Trophoblast cell (in vitro differentiated cells and primary cell): ENCODE measurements at regions not wholly inside any gene's neighbourhood (a gene's known extent, or its start where the extent isn't known, plus 50 kb on each side); places are given as distances from the start of the nearest gene placed in this dataset.
"Not testable (repeated sequence)": the region's sequence is repeated elsewhere in the genome, so short reads cannot be mapped to it uniquely, and the experiment has no call there.

ENCODE experiments used
- DNase-seq, 2 donors: peaks; one replicate each; pipeline ENCODE4 v3.0.0-alpha.2; 2016
- H2AFZ ChIP-seq: 2 replicates; pipeline ENCODE4 v1.6.1; 2013; ENCODE audit warnings: low read length, moderate library complexity, mild to moderate bottlenecking; ENCODE audit not compliant: insufficient read depth, poor library complexity
- H2AK5ac ChIP-seq: 2 replicates; pipeline ENCODE4 v1.6.1; 2013; ENCODE audit warnings: mild to moderate bottlenecking, low read length
- H2BK120ac ChIP-seq: 2 replicates; pipeline ENCODE4 v1.6.1; 2013; ENCODE audit warnings: low read length, mild to moderate bottlenecking, moderate library complexity; ENCODE audit not compliant: insufficient read depth, poor library complexity
- H2BK12ac ChIP-seq: 2 replicates; pipeline ENCODE4 v1.6.1; 2013; ENCODE audit warnings: mild to moderate bottlenecking, low read length, moderate library complexity
- H2BK5ac ChIP-seq: 2 replicates; pipeline ENCODE4 v1.6.1; 2013; ENCODE audit warnings: low read length, low read depth, moderate library complexity, mild to moderate bottlenecking; ENCODE audit not compliant: poor library complexity
- H3K14ac ChIP-seq: 2 replicates; pipeline ENCODE4 v1.6.1; 2013; ENCODE audit warnings: mild to moderate bottlenecking, low read length
- H3K18ac ChIP-seq: 2 replicates; pipeline ENCODE4 v1.6.1; 2013; ENCODE audit warnings: mild to moderate bottlenecking, low read length
- H3K23ac ChIP-seq: 2 replicates; pipeline ENCODE4 v1.6.1; 2013; ENCODE audit warnings: low read length
- H3K27ac ChIP-seq: 2 replicates; pipeline ENCODE4 v1.5.1; 2013; ENCODE audit warnings: low read depth, mild to moderate bottlenecking, inconsistent platforms, low read length, moderate library complexity
- H3K27me3 ChIP-seq: 2 replicates; pipeline ENCODE4 v1.6.1; 2013; ENCODE audit warnings: inconsistent platforms, mild to moderate bottlenecking, low read length, moderate library complexity; ENCODE audit not compliant: insufficient read depth
- H3K36me3 ChIP-seq, 2 experiments: 1 replicate in 1 of 2; 2 replicates in 1 of 2; pipeline ENCODE4 v1.6.1; 2013; ENCODE audit warnings: low read length in 2 of 2, mild to moderate bottlenecking in 2 of 2, moderate library complexity in 1 of 2; ENCODE audit not compliant: insufficient read depth in 2 of 2, control insufficient read depth in 1 of 2
- H3K4ac ChIP-seq: 2 replicates; pipeline ENCODE4 v1.6.1; 2013; ENCODE audit warnings: low read depth, mild to moderate bottlenecking, low read length, moderate library complexity
- H3K4me1 ChIP-seq, 2 experiments: 1 replicate in 1 of 2; 2 replicates in 1 of 2; pipeline ENCODE4 v1.6.1; 2013; ENCODE audit warnings: low read length in 2 of 2, mild to moderate bottlenecking in 2 of 2, moderate library complexity in 1 of 2; ENCODE audit not compliant: insufficient read depth in 2 of 2, control insufficient read depth in 1 of 2
- H3K4me2 ChIP-seq: 2 replicates; pipeline ENCODE4 v1.6.1; 2013; ENCODE audit warnings: inconsistent platforms, mild to moderate bottlenecking, low read length, moderate library complexity
- H3K4me3 ChIP-seq: 2 replicates; pipeline ENCODE4 v1.5.1; 2013; ENCODE audit warnings: mild to moderate bottlenecking, low read depth, low read length, inconsistent platforms
- H3K79me1 ChIP-seq: one replicate; pipeline ENCODE4 v1.6.1; 2013; ENCODE audit warnings: low read length
- H3K79me2 ChIP-seq: 2 replicates; pipeline ENCODE4 v1.6.1; 2013; ENCODE audit warnings: low read length, mild to moderate bottlenecking; ENCODE audit not compliant: control insufficient read depth, insufficient read depth, poor library complexity
- H3K9ac ChIP-seq: 2 replicates; pipeline ENCODE4 v1.6.1; 2013; ENCODE audit warnings: mild to moderate bottlenecking, low read length
- H3K9me3 ChIP-seq: 2 replicates; pipeline ENCODE4 v1.6.1; 2013; ENCODE audit warnings: low read depth, mild to moderate bottlenecking, control low read depth, inconsistent platforms, low read length; ENCODE audit not compliant: insufficient read depth
- H4K12ac ChIP-seq: 2 replicates; pipeline ENCODE4 v1.6.1; 2013; ENCODE audit warnings: low read depth, mild to moderate bottlenecking, low read length, moderate library complexity
- H4K8ac ChIP-seq: 2 replicates; pipeline ENCODE4 v1.6.1; 2013; ENCODE audit warnings: low read depth, mild to moderate bottlenecking, low read length, moderate library complexity
- H4K91ac ChIP-seq: one replicate; pipeline ENCODE4 v1.6.1; 2013; ENCODE audit warnings: low read depth, mild to moderate bottlenecking, low read length, moderate library complexity
- WGBS: extraction: QIAGEN DNeasy Blood & Tissue Kit; methylation state at CpG from one replicate; pipeline ENCODE4 v1.1.7; 2013; ENCODE audit warnings: missing lambda C conversion rate; ENCODE audit not compliant: insufficient read length, insufficient coverage; ENCODE audit errors: extremely low coverage; 5-methylcytosine and 5-hydroxymethylcytosine counted together

GRCh38 chr6:48512390-48512789 is 401.4 kb upstream of the PTCHD4 start:
- Histone ChIP-seq H4K8ac (no peak overlapping the region), H2BK5ac (no peak overlapping the region), H4K91ac (no peak overlapping the region), H3K27me3 (no peaks in the 10 kb centered on the region), H3K4ac (no peak overlapping the region), H3K14ac (no peak overlapping the region), H3K18ac (no peak overlapping the region), H3K23ac (no peak overlapping the region), H2AFZ (no peak overlapping the region), H2AK5ac (no peak overlapping the region), H3K36me3 (no peaks in the 10 kb centered on the region), H3K4me2 (no peak overlapping the region), H2BK12ac (no peak overlapping the region), H3K79me1 (no peaks in the 10 kb centered on the region), H4K12ac (no peak overlapping the region), H2BK120ac (no peak overlapping the region), H3K9me3 (no peaks in the 10 kb centered on the region), H3K9ac (no peak overlapping the region), H3K79me2 (no peaks in the 10 kb centered on the region), H3K4me3 (no peak overlapping the region), H3K4me1 (no peaks in the 10 kb centered on the region), H3K27ac (no peak overlapping the region)
- no peak for DNase-seq

- Histone ChIP-seq H4K91ac (no peak overlapping the region), H3K79me2 (no peaks in the 10 kb centered on the region), H2BK120ac (no peak overlapping the region), H3K79me1 (no peaks in the 10 kb centered on the region), H3K4me3 (no peak overlapping the region), H2AFZ (no peak overlapping the region), H3K27ac (no peak overlapping the region), H2AK5ac (no peak overlapping the region), H2BK12ac (no peak overlapping the region), H4K12ac (no peak overlapping the region), H4K8ac (no peak overlapping the region), H3K18ac (no peak overlapping the region), H3K9ac (no peak overlapping the region), H2BK5ac (no peak overlapping the region), H3K4me2 (no peak overlapping the region), H3K27me3 (no peaks in the 10 kb centered on the region), H3K9me3 (no peaks in the 10 kb centered on the region), H3K4ac (no peak overlapping the region), H3K23ac (no peak overlapping the region), H3K14ac (no peak overlapping the region), H3K36me3 (no peaks in the 10 kb centered on the region), H3K4me1 (no peaks in the 10 kb centered on the region)
- WGBS: no CpG with 5 or more reads among the region's 2 CpGs
- DNase-seq: no peak
Measured at GRCh38 chr6:48511378-48511777, 400.4 kb upstream of the PTCHD4 start.

- no peak for DNase-seq
- Histone ChIP-seq H3K4me3 (no peak overlapping the region), H3K27ac (no peak overlapping the region), H2AK5ac (no peak overlapping the region), H3K18ac (no peak overlapping the region), H3K36me3 (no peaks in the 10 kb centered on the region), H4K91ac (no peak overlapping the region), H2AFZ (no peak overlapping the region), H3K23ac (no peak overlapping the region), H2BK5ac (no peak overlapping the region), H3K4me2 (no peak overlapping the region), H3K9me3 (no peaks in the 10 kb centered on the region), H3K27me3 (no peaks in the 10 kb centered on the region), H3K79me1 (no peaks in the 10 kb centered on the region), H3K4ac (no peak overlapping the region), H3K9ac (no peak overlapping the region), H4K12ac (no peak overlapping the region), H3K14ac (no peak overlapping the region), H2BK120ac (no peak overlapping the region), H3K79me2 (no peaks in the 10 kb centered on the region), H4K8ac (no peak overlapping the region), H3K4me1 (no peaks in the 10 kb centered on the region), H2BK12ac (no peak overlapping the region)
- WGBS: no CpG with 5 or more reads among the region's 2 CpGs
Measured at GRCh38 chr6:48505621-48506020, 394.6 kb upstream of the PTCHD4 start.

- DNase-seq, H3K9me3 ChIP-seq, H4K8ac ChIP-seq, H3K4ac ChIP-seq, H2AFZ ChIP-seq, H3K27me3 ChIP-seq, H2BK120ac ChIP-seq, H3K79me2 ChIP-seq, H3K4me2 ChIP-seq, H3K14ac ChIP-seq, H4K91ac ChIP-seq, H3K18ac ChIP-seq, H2BK5ac ChIP-seq, H3K9ac ChIP-seq, H3K4me3 ChIP-seq, H2AK5ac ChIP-seq, H3K27ac ChIP-seq, H3K79me1 ChIP-seq, H2BK12ac ChIP-seq, H3K4me1 ChIP-seq, H4K12ac ChIP-seq, H3K23ac ChIP-seq, H3K36me3 ChIP-seq: not testable (repeated sequence)
- WGBS: no CpG with 5 or more reads among the region's 2 CpGs
Measured at GRCh38 chr6:48493432-48493831, 382.4 kb upstream of the PTCHD4 start.

- no peak overlapping the region for H2AFZ ChIP-seq
- no peak overlapping the region for H3K23ac ChIP-seq
- H2AK5ac ChIP-seq: no peak overlapping the region
- no peak overlapping the region for H3K9ac ChIP-seq
- no peak overlapping the region for H3K4ac ChIP-seq
- no CpG with 5 or more reads among the region's 4 CpGs for WGBS
- no peak overlapping the region for H3K4me2 ChIP-seq
- no peak overlapping the region for H3K27ac ChIP-seq
- H2BK12ac ChIP-seq: no peak overlapping the region
- no peak overlapping the region for H4K12ac ChIP-seq
- no peaks in the 10 kb centered on the region for H3K4me1 ChIP-seq
- no peak overlapping the region for H4K8ac ChIP-seq
- H4K91ac ChIP-seq: no peak overlapping the region
- no peak overlapping the region for H2BK5ac ChIP-seq
- H3K36me3 ChIP-seq: no peaks in the 10 kb centered on the region
- H3K18ac ChIP-seq: no peak overlapping the region
- H3K79me1 ChIP-seq: no peaks in the 10 kb centered on the region
- H3K14ac ChIP-seq: no peak overlapping the region
- H3K79me2 ChIP-seq: no peaks in the 10 kb centered on the region
- H2BK120ac ChIP-seq: no peak overlapping the region
- no peaks in the 10 kb centered on the region for H3K27me3 ChIP-seq
- no peaks in the 10 kb centered on the region for H3K9me3 ChIP-seq
- no peak for DNase-seq
- no peak overlapping the region for H3K4me3 ChIP-seq
Measured at GRCh38 chr6:48490658-48491057, 379.7 kb upstream of the PTCHD4 start.
